IMR-90 (cell line): ENCODE measurements at regions not wholly inside any gene's neighbourhood (a gene's known extent, or its start where the extent isn't known, plus 50 kb on each side); places are given as distances from the start of the nearest gene placed in this dataset.

Experiments used
- ATAC-seq: fragments of 200-7000 bp; cut with Tn5 transposase; 2 replicates; pipeline ENCODE4 v1.9.1; 2020; ENCODE audit warnings: low read depth, mild to moderate bottlenecking, moderate library complexity
- BruUV-seq: library from RNA; stranded (reverse); fragments of 400-500 nt; replicated peaks from 2 replicates; lab custom pipeline; 2021; lab: Mats Ljungman, UMichigan
- CTCF ChIA-PET: fragments of 300-600 bp; formaldehyde crosslinking; extraction: SDS; loops from one replicate; lab custom pipeline; 2021; ENCODE audit warnings: antibody characterized with exemption; lab: Yijun Ruan, JAX
- POLR2A ChIA-PET: fragments of 300-600 bp; sonication (Branson Sonifier 250); formaldehyde crosslinking; loops from one replicate; lab custom pipeline; 2022; ENCODE audit warnings: antibody characterized with exemption; ENCODE audit not compliant: unreplicated experiment; lab: Charles Lee
- DNase-seq: peaks from one replicate; pipeline ENCODE4 v3.0.0; 2013
- H2AFZ ChIP-seq: replicated peaks from 2 replicates; pipeline ENCODE3; 2013; ENCODE audit warnings: low read length, mild to moderate bottlenecking; ENCODE audit not compliant: poor library complexity
- H2AK5ac ChIP-seq: 2 replicates; pipeline ENCODE4 v1.6.1; 2013; ENCODE audit warnings: low read depth, low read length, inconsistent platforms
- H2AK9ac ChIP-seq: replicated peaks from 2 replicates; pipeline ENCODE3; 2013; ENCODE audit warnings: mild to moderate bottlenecking, low read depth, low read length, moderate library complexity; ENCODE audit not compliant: poor library complexity
- H2BK120ac ChIP-seq: 2 replicates; pipeline ENCODE4 v1.6.1; 2013; ENCODE audit warnings: low read depth, low read length, inconsistent platforms
- H2BK15ac ChIP-seq: 3 replicates; pipeline ENCODE4 v1.6.1; 2013; ENCODE audit warnings: low read depth, low read length, inconsistent platforms
- H2BK20ac ChIP-seq: 2 replicates; pipeline ENCODE4 v1.6.1; 2013; ENCODE audit warnings: low read depth, mild to moderate bottlenecking, inconsistent platforms, low read length, moderate library complexity
- H2BK5ac ChIP-seq: 2 replicates; pipeline ENCODE4 v1.6.1; 2013; ENCODE audit warnings: mild to moderate bottlenecking, low read depth, low read length, inconsistent platforms; ENCODE audit not compliant: poor library complexity, severe bottlenecking
- H3K14ac ChIP-seq: replicated peaks from 2 replicates; pipeline ENCODE4 v1.6.1; 2013; ENCODE audit warnings: low read depth, low read length, inconsistent platforms
- H3K18ac ChIP-seq: 2 replicates; pipeline ENCODE4 v1.6.1; 2013; ENCODE audit warnings: low read depth, low read length, control low read depth
- H3K23ac ChIP-seq: 2 replicates; pipeline ENCODE4 v1.6.1; 2013; ENCODE audit warnings: low read depth, low read length, inconsistent platforms
- H3K27ac ChIP-seq: 2 replicates; pipeline ENCODE4 v1.5.1; 2013; ENCODE audit warnings: mild to moderate bottlenecking, control low read depth, low read length; ENCODE audit not compliant: insufficient read depth
- H3K27me3 ChIP-seq: 2 replicates; pipeline ENCODE4 v1.6.1; 2013; ENCODE audit warnings: low read length; ENCODE audit not compliant: control insufficient read depth, insufficient read depth
- H3K36me3 ChIP-seq: 2 replicates; pipeline ENCODE4 v1.6.1; 2013; ENCODE audit warnings: low read length, mixed read lengths; ENCODE audit not compliant: control insufficient read depth, insufficient read depth
- H3K4ac ChIP-seq: 2 replicates; pipeline ENCODE4 v1.6.1; 2013; ENCODE audit warnings: low read depth, low read length, inconsistent platforms
- H3K4me1 ChIP-seq: 2 replicates; pipeline ENCODE4 v1.6.1; 2013; ENCODE audit warnings: low read length, mixed read lengths; ENCODE audit not compliant: control insufficient read depth, insufficient read depth
- H3K4me2 ChIP-seq: 2 replicates; pipeline ENCODE4 v1.6.1; 2013; ENCODE audit warnings: low read depth, mild to moderate bottlenecking, control low read depth, low read length, moderate library complexity
- H3K4me3 ChIP-seq: 2 replicates; pipeline ENCODE4 v1.5.1; 2013; ENCODE audit warnings: low read depth, mild to moderate bottlenecking, control low read depth, low read length, moderate library complexity; ENCODE audit not compliant: insufficient read depth
- H3K56ac ChIP-seq: 2 replicates; pipeline ENCODE4 v1.6.1; 2013; ENCODE audit warnings: low read length, inconsistent platforms; ENCODE audit not compliant: insufficient read depth; ENCODE audit errors: extremely low read depth
- H3K79me1 ChIP-seq, 2 experiments: 2 replicates each; pipeline ENCODE4 v1.6.1; 2013; ENCODE audit warnings: low read length in 2 of 2, inconsistent platforms in 1 of 2, low read depth in 1 of 2
- H3K9ac ChIP-seq: 2 replicates; pipeline ENCODE4 v1.6.1; 2013; ENCODE audit warnings: low read depth, low read length, control low read depth
- H3K9me1 ChIP-seq: 2 replicates; pipeline ENCODE4 v1.6.1; 2013; ENCODE audit warnings: low read length, inconsistent platforms; ENCODE audit not compliant: insufficient read depth
- H3K9me3 ChIP-seq: 2 replicates; pipeline ENCODE4 v1.6.1; 2013; ENCODE audit warnings: low read length; ENCODE audit not compliant: control insufficient read depth, insufficient read depth
- H4K20me1 ChIP-seq: 2 replicates; pipeline ENCODE4 v1.6.1; 2013; ENCODE audit warnings: low read length, inconsistent platforms; ENCODE audit not compliant: insufficient read depth
- H4K5ac ChIP-seq: 2 replicates; pipeline ENCODE4 v1.6.1; 2013; ENCODE audit warnings: mild to moderate bottlenecking, low read depth, low read length, control low read depth
- H4K8ac ChIP-seq, 2 experiments: 2 replicates each; pipeline ENCODE4 v1.6.1; 2013; ENCODE audit warnings: low read depth in 2 of 2, low read length in 2 of 2, control low read depth in 1 of 2, inconsistent platforms in 1 of 2
- H4K91ac ChIP-seq: 2 replicates; pipeline ENCODE4 v1.6.1; 2013; ENCODE audit warnings: low read depth, low read length, inconsistent platforms; ENCODE audit not compliant: insufficient read depth
- BHLHE40 ChIP-seq: fragments of 150-350 bp; IDR thresholded peaks from 2 replicates; pipeline ENCODE4 v1.6.1; 2016; ENCODE audit warnings: mild to moderate bottlenecking, low read depth, low read length
- CEBPB ChIP-seq: IDR thresholded peaks from 2 replicates; pipeline ENCODE4 v1.6.1; 2012; ENCODE audit warnings: low read depth, low read length, improper control_type of control experiment
- CHD1 ChIP-seq: IDR thresholded peaks from 2 replicates; pipeline ENCODE4 v1.6.1; 2012; ENCODE audit warnings: low read depth, low read length, improper control_type of control experiment
- FOS ChIP-seq: fragments of 150-350 bp; IDR thresholded peaks from 2 replicates; pipeline ENCODE4 v1.6.1; 2016; ENCODE audit warnings: low read depth, low read length
- MAFK ChIP-seq: IDR thresholded peaks from 2 replicates; pipeline ENCODE4 v1.6.1; 2012; ENCODE audit warnings: low read depth, low read length, improper control_type of control experiment
- MAZ ChIP-seq: IDR thresholded peaks from 2 replicates; pipeline ENCODE4 v1.6.1; 2012; ENCODE audit warnings: low read depth, mild to moderate bottlenecking, low read length, improper control_type of control experiment, moderate library complexity, borderline replicate concordance
- MXI1 ChIP-seq: IDR thresholded peaks from 2 replicates; pipeline ENCODE4 v1.6.1; 2012; ENCODE audit warnings: low read depth, mild to moderate bottlenecking, low read length, moderate library complexity, borderline replicate concordance
- NFE2L2 ChIP-seq: fragments of 150-350 bp; IDR thresholded peaks from 2 replicates; pipeline ENCODE4 v1.6.1; 2016; ENCODE audit warnings: low read depth, mild to moderate bottlenecking, low read length
- POLR2A ChIP-seq: IDR thresholded peaks from 2 replicates; pipeline ENCODE4 v1.6.1; 2012; ENCODE audit warnings: mild to moderate bottlenecking, low read depth, low read length
- RAD21 ChIP-seq: IDR thresholded peaks from 2 replicates; pipeline ENCODE4 v1.6.1; 2012; ENCODE audit warnings: low read length, improper control_type of control experiment
- RCOR1 ChIP-seq: IDR thresholded peaks from 2 replicates; pipeline ENCODE4 v1.6.1; 2012; ENCODE audit warnings: mild to moderate bottlenecking, low read length, improper control_type of control experiment; ENCODE audit not compliant: insufficient replicate concordance
- RFX5 ChIP-seq: IDR thresholded peaks from 2 replicates; pipeline ENCODE4 v1.8.0; 2012; ENCODE audit warnings: low read depth, mild to moderate bottlenecking, low read length, moderate library complexity
- SMC3 ChIP-seq: fragments of 150-350 bp; IDR thresholded peaks from 2 replicates; pipeline ENCODE4 v1.6.1; 2016; ENCODE audit warnings: low read depth, mild to moderate bottlenecking, antibody characterized with exemption, low read length, moderate library complexity
- WGBS, 2 experiments: methylation state at CpG; one replicate each; pipeline versions ENCODE4 v1.1.5 to v1.1.7; 2013; ENCODE audit warnings: missing lambda C conversion rate in 2 of 2; ENCODE audit not compliant: insufficient read length in 1 of 2; ENCODE audit errors: extremely low coverage in 2 of 2; 5-methylcytosine and 5-hydroxymethylcytosine counted together
- dilution Hi-C: fragments of 300-500 bp; cut with HindIII; formaldehyde crosslinking; loops from one replicate; pipeline ENCODE4 v1.14.3; 2018; ENCODE audit warnings: low sequenced_read_pairs; ENCODE audit not compliant: unreplicated experiment
- in situ Hi-C: fragments of 300-500 bp; cut with MboI; formaldehyde crosslinking; loops from 3 replicates; pipeline ENCODE4 v1.14.3; 2019; ENCODE audit warnings: low sequenced_read_pairs, inconsistent platforms, mixed read lengths
- intact Hi-C: fragments of 100-400 bp; cut with micrococcal nuclease; formaldehyde crosslinking; loops from 2 replicates; pipeline ENCODE4 v1.10.0; 2022
- TF ChIP-seq, protein P1 (sequence below): conservative IDR thresholded peaks from 2 replicates; pipeline ENCODE4 v1.5.1; 2012; ENCODE audit warnings: mild to moderate bottlenecking, low read depth, low read length, improper control_type of control experiment
- TF ChIP-seq, protein P2 (sequence below): fragments of 150-350 bp; IDR thresholded peaks from 2 replicates; pipeline ENCODE4 v1.6.1; 2017; ENCODE audit warnings: mild to moderate bottlenecking, antibody characterized with exemption, low read length, low read depth
- TF ChIP-seq, protein P3 (sequence below): fragments of 150-350 bp; IDR thresholded peaks from 2 replicates; pipeline ENCODE4 v1.6.1; 2016; ENCODE audit warnings: low read depth, mild to moderate bottlenecking, low read length, moderate library complexity, borderline replicate concordance

DNA sequence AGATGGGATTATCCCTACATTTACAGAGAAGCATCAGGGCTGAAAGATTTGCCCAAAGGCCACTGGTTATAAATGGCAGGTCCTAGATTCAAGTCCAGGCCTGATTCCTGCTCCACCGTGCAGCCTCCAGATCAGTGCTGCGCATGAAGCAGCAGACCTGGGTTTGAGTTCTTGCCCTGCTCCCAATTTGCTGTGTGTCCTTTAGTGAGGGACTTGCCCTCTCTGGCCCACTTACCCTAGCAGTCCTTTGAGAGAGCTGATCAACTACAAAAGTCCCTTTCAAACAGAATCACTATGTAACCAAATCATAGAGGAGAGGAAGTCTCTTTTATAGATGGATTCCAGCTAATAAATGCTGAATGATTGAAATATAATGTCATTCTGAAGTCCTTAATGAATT, 200.4 kb downstream of the RAB11FIP4 start:
- H3K9me3 ChIP-seq: no peaks in the 10 kb centered on the region
- no peaks in the 10 kb centered on the region for H4K20me1 ChIP-seq
- no peak overlapping the region for H3K18ac ChIP-seq
- H3K4me3 ChIP-seq: no peak overlapping the region
- H2AFZ ChIP-seq: no peak overlapping the region
- no peak overlapping the region for H4K8ac ChIP-seq
- no peak overlapping the region for H3K56ac ChIP-seq
- BruUV-seq: no TSS peak
- no peak overlapping the region for H3K23ac ChIP-seq
- peaks cover 4 to 31% of the 10 kb centered on the region in 2 experiments; a peak in 3 of 4 replicates for H3K79me1 ChIP-seq
- H3K14ac ChIP-seq: no peak overlapping the region
- 100% methylated on average over 1 of the region's 2 CpGs; no CpG with 5 or more reads in 1 of the 2 experiments for WGBS, 2 experiments
- no peak overlapping the region for H3K4me2 ChIP-seq
- in situ Hi-C loops (no loop called here), intact Hi-C loops (no loop called here), dilution Hi-C loops (no loop called here)
- no peak overlapping the region for H2AK9ac ChIP-seq
- no peak overlapping the region for H2BK20ac ChIP-seq
- H3K4me1 ChIP-seq: peaks cover 25% of the 10 kb centered on the region
- no peak overlapping the region for H3K27ac ChIP-seq
- H2AK5ac ChIP-seq: no peak overlapping the region
- TF ChIP-seq CEBPB (no peak), FOS (no peak), MAFK (no peak), POLR2A (no peak), MAZ (no peak), BHLHE40 (no peak), NFE2L2 (no peak), RAD21 (no peak), MXI1 (no peak), RFX5 (no peak), CHD1 (no peak), RCOR1 (no peak), SMC3 (no peak)
- TF ChIP-seq, protein P1, sequence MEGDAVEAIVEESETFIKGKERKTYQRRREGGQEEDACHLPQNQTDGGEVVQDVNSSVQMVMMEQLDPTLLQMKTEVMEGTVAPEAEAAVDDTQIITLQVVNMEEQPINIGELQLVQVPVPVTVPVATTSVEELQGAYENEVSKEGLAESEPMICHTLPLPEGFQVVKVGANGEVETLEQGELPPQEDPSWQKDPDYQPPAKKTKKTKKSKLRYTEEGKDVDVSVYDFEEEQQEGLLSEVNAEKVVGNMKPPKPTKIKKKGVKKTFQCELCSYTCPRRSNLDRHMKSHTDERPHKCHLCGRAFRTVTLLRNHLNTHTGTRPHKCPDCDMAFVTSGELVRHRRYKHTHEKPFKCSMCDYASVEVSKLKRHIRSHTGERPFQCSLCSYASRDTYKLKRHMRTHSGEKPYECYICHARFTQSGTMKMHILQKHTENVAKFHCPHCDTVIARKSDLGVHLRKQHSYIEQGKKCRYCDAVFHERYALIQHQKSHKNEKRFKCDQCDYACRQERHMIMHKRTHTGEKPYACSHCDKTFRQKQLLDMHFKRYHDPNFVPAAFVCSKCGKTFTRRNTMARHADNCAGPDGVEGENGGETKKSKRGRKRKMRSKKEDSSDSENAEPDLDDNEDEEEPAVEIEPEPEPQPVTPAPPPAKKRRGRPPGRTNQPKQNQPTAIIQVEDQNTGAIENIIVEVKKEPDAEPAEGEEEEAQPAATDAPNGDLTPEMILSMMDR: no peak
- TF ChIP-seq, protein P2, sequence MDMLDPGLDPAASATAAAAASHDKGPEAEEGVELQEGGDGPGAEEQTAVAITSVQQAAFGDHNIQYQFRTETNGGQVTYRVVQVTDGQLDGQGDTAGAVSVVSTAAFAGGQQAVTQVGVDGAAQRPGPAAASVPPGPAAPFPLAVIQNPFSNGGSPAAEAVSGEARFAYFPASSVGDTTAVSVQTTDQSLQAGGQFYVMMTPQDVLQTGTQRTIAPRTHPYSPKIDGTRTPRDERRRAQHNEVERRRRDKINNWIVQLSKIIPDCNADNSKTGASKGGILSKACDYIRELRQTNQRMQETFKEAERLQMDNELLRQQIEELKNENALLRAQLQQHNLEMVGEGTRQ: no peak
- TF ChIP-seq, protein P3, sequence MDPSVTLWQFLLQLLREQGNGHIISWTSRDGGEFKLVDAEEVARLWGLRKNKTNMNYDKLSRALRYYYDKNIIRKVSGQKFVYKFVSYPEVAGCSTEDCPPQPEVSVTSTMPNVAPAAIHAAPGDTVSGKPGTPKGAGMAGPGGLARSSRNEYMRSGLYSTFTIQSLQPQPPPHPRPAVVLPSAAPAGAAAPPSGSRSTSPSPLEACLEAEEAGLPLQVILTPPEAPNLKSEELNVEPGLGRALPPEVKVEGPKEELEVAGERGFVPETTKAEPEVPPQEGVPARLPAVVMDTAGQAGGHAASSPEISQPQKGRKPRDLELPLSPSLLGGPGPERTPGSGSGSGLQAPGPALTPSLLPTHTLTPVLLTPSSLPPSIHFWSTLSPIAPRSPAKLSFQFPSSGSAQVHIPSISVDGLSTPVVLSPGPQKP: no peak
- DNase-seq (no peak), ATAC-seq (no peak)
- H3K4ac ChIP-seq: no peak overlapping the region
- H3K27me3 ChIP-seq: no peaks in the 10 kb centered on the region
- H2BK5ac ChIP-seq: no peak overlapping the region
- no peak overlapping the region for H4K5ac ChIP-seq
- 0 out of 2 replicates have a peak overlapping the region, but pooled peaks have one; percentile 1 for H4K91ac ChIP-seq
- ChIA-PET CTCF (no interaction called here), POLR2A (no interaction called here)
- peaks cover 27% of the 10 kb centered on the region for H3K9me1 ChIP-seq
- no peak overlapping the region for H2BK120ac ChIP-seq
- no peak overlapping the region for H3K9ac ChIP-seq
- no peaks in the 10 kb centered on the region; the same call in 1 of the 2 replicates for H3K36me3 ChIP-seq
- 0 out of 3 replicates have a peak overlapping the region, but pooled peaks have one; percentile 30 for H2BK15ac ChIP-seq
